HG03159 (cell line): ENCODE measurements at regions not wholly inside any gene's neighbourhood (a gene's known extent, or its start where the extent isn't known, plus 50 kb on each side); places are given as distances from the start of the nearest gene placed in this dataset.
"Not testable (repeated sequence)": the region's sequence is repeated elsewhere in the genome, so short reads cannot be mapped to it uniquely, and the experiment has no call there.

Experiments used
- ATAC-seq: cut with Tn5 transposase; IDR thresholded peaks from one replicate; pipeline ENCODE4 v1.9.1; 2021; ENCODE audit warnings: mild to moderate bottlenecking, moderate library complexity; ENCODE audit not compliant: unreplicated experiment

DNA sequence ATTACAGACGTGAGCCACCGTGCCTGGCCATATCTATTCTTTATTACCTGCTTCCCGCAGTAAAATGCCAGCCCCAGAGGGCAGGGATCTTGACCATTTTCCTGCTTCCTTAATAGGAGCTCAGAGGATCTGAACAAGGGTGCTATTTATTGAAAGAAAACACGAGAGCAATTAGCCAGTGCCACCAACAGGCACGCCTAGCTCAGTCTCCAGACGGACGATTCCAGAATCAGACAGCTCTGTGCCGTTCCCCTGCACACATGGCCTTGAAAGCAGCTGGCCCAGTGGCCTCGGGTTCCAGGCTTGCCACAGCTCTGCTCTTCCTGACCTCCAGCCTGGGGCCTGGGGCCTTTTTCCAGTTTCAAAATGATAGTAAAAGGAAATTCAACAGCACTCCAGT is 135.2 kb upstream of the RFLNA start:
- ATAC-seq, result no peak

DNA sequence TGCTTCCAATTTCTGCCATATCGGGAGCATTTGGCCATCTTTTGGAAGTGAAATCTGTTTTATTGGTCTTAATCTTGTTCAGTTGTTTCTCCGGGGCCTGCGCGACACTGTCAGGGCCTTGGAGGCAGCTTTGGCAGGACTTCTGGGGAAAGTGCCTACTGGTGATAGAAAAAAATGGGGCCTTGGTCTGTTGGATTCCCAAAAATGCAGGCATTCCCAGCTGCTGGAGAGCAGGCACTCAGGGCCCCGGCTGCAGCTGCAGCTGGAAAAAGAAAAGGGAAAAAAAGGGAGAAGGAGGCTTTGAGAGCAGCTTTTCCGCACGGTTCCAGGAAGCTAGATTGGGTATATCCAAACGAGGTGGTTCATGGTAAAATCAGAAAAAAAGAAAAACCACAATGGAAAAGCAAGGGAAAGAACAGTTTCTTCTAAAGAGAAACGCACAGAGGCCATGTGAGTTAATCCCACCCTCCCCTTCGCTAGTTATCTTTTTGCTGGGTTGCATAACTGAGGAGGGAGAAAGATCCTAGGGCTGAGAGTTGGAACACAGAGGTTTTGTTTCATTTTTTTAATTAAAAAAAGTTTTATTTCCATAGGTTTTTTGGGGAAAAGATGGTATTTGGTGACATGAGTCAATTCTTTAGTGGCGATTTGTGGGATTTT is 134.7 kb upstream of the RFLNA start:
- no peak for ATAC-seq

DNA sequence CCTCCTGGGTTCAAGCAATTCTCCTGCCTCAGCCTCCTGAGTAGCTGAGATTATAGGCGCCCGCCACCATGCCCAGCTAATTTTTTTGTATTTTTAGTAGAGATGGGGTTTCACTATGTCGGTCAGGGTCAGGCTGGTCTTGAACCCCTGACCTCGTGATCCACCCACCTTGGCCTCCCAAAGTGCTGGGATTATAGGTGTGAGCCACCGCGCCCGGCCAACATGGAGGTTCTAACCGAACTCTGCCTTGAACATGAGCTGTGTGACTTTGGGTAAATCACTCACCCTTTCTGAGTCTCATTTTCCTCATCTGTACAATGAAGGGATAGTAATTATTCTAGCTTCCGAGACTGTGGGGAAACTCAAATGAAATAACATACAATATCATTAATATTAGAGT is 133.5 kb upstream of the RFLNA start:
- not testable (repeated sequence) for ATAC-seq

GRCh38 chr12:124162151-124163110 is 132.5 kb upstream of the RFLNA start:
- no peak for ATAC-seq

DNA sequence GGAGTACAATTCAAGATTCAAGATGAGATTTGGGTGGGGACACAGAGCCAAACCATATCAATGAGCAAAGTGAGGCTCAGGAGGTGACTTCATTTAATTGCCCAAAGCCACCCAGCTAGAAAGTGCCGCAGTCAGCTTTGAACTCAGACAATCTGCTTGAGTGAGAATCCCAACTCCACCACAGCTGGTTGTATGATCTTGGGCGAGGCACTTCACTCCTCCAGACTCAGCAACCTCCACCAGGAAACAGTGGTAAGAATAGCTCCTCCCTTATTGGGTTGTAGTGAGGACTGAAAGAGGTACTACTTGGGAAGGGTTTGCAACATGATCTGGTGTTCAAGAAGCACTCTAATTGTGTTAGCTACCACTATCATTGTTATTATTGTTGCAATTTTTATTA is 129.2 kb upstream of the RFLNA start:
- ATAC-seq, result no peak

GRCh38 chr12:124167141-124167540 is 127.8 kb upstream of the RFLNA start:
- no peak for ATAC-seq

- ATAC-seq, result no peak
Measured at GRCh38 chr12:124168016-124168786, 126.7 kb upstream of the RFLNA start.

DNA sequence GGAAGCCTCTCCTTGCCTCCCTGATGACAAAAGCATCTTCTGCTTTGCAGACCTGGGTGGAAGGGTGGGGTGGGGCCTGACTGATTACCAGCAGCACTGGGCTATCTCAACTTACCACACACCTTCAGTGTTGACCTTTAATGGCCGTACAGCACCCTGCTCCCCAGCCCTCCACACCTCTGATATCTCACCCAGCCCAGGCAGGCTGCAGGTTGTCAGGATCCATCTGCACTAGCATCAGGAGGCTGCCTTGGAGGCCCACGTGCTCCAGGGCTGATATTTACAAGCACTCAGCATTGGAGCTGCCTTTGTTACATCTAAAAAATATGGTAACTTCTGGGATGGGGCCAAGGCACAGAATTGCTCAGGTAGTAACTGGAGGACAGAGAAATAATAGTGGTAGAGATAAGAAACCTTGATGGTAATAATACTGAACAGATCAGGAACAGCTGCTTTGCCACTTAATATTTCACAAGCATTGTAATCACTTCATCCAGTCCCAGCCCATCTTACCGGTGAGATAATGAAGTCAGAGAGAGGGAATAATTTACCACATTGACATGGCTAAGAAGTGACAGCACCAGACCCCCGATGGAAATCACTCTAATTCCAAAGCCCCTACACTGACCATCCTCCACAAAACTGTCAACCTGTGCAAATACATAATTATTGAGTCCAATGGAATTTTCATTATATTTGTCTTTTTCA is 125.2 kb upstream of the RFLNA start:
- ATAC-seq, result no peak

DNA sequence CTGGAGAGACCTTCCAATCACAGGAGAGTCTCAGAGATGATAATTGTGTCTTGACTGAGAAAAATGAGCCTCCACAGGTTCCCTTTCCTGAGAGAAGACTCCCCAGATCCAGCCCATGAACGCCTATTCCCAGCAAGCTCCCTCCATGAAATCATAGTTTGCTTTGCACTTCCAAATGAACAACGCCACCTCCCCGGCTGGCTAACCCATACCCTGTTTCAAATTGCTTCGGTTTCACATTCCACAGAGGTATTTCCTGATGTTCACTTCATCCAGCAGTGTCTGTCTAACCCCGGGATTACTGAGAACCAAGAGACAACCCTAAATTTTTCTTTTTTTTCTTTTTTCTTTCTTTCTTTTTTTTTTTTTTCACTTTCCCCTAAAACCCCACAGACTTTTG is 124.1 kb upstream of the RFLNA start:
- ATAC-seq, result no peak

DNA sequence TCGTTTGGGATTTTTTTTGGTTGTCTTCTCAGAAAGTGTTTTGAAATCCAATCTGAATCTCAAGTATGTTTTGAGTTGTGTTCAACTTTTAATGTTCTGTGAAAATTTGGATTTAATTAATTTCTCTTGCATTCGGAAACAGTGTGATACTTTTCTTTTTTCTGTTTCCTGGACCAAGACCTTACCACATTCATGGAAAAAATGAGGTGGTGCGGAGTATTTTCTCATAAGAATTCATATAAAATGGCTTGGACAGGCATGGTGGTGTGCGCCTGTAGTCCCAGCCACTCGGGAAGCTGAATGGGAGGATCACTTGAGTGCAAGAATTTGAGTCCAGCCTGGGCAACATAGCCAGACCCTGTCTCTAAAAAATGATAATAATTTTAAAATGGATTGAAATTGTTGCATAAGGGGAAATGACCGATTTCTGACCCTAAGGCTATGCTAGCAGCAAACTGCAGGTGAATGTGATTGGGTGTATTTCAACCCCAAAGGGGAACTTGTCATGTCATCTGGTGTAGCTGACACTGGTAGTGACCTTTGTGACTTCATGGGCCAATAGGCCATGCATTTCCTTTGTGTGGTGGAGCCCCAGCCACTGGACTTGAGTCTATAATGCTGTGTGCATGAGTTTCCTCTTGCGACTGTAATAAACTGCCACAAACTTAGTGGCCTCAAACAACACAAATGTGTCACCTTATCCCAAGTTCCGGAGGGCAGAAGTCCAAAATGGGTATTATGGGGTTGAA is 123.5 kb upstream of the RFLNA start:
- ATAC-seq, result no peak

- no peak for ATAC-seq
Measured at GRCh38 chr12:124172636-124173035, 122.3 kb upstream of the RFLNA start.

DNA sequence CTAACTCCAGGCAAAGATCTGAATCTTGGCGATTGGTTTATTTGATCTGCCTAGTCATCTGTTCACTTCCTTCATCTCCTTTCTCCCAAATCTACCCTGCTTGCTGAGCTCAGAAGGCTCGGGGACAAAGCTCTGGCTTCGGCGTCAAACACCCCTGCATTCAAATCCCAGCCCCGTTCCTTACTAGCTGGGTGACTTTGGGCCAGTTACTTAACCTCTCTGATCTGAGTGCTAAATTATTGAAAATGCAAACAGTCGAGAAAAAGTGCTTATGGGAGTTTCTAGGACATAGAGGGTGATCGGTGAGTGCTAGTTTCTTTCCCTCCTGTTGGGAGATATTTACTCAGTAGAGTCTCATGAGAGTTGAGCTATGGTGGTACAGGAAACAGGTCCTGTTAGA is 121.2 kb upstream of the RFLNA start:
- no peak for ATAC-seq

DNA sequence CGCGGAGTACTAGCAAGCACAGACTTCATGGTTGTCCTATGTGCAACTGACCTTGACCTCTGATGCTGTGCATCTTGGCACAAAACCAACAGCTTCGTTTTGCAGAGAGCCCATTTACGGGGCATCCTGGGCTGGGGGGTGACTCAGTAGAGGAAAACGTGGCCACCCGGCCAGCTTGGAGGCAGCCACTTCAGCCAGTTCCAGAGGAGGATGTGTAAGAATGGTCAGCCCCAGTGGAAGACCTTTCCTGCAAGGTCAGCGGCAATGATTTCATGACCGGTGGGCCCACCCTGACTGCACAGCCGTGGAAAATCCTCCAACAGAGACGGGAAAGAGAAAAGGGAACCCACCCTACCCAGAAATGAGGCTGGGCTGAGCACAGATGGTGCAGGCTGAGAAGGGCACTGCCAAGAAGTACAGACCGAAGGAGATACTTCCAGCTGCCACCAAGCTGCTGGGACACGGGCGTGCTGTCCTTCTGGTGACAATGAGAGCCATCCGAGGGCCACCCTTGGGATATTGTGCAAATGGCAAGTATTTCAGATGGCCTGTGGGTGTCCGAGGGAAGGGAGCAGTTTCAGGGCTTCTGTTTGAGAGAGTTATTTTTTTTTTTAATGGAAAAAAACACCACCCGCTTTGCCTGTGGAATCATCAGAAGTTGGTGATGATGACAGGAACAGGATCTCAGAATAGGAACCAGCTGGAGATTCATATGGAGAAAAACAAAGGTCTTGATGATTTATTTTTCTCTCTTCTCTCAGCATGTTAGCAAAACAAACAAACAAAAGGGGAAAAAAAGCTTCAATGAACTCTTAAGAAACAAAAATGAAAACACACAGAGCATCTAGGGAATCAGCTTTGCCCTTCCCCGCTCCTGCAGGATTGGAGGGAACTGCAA is 120.2 kb upstream of the RFLNA start:
- no peak for ATAC-seq

GRCh38 chr12:124175704-124176103 is 119.2 kb upstream of the RFLNA start:
- no peak for ATAC-seq

DNA sequence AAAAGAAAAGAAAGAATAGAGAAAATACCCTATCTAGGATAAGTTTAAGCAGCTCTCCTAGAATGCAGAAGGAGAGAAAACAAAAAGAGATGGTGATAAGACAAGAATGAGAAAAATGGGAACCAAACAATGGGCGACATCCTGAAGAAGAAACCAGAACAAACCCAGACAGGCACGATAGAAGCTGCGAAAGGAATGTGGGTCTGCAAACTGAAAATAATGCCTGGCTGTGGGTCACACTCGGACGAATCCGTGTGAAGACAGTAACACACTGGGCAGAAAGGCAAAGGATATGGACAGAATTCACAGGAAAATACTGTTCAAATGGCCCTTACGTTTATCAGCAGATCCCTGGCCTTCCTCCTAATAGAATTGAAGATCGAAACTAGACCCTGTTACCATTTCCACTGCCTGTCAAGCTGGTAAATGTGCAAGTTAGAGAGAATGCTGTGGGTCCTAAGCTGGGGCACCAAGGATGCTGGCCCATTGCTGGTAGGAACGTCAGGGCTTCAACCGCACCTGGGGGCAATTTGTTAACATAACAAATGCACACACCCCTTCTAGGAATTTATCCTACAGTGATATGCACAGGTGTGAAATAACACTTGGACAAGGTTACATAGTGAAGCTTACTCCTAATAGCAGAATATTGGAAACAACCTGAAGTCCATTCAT is 117.5 kb upstream of the RFLNA start:
- ATAC-seq, result no peak

GRCh38 chr12:124177951-124178316 is 117.0 kb upstream of the RFLNA start:
- ATAC-seq, result no peak

DNA sequence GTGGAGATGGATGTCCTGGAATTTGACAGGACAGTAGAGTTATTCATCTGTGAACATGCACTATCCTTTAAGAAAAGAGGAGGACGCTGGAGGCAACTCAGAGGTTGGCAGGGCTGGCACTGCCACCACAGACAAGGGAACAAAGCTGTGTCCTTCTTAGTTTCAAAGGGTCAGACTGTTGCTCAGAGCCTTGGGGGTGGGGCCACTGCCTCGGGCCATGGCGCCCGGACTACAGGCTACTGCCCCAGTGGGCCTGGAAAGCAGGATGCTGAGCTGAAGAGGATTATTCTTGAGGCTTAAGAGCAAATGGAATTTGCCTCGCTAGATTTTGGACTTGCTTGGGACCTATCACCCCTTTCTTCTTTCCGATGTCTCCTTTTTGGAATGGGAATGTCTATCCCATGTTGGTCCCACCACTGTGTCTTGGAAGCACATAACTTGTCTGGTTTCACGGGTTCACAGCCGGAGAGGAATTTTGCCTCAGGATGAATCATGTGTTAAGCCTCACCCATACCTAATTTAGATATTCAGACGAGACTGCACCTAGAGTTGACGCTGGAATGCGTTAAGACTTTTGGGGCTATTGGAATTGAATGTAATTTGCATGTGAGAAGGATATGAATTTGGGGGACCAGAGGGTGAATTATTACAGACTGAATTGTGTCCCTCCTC is 114.8 kb upstream of the RFLNA start:
- no peak for ATAC-seq

DNA sequence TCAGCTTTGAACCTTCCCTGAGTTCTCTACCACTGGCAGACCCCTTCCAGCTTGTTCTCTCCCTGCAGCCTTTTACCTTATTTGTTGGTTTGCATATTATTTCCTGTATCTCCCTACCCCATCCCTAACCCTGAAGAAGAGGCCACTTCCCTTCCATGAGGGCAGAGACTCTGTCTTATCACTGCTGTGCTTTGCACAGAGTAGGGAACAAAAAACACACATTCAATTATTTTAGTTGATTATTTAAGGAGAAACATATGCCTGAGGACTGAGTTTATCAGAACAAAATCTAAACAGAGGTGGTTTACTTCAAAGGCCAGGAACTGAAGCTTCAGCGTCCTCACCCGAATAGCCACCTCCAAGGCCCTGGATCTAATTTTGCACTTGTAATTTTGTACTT is 111.7 kb upstream of the RFLNA start:
- ATAC-seq, result no peak
